Panc1 (cell line): ENCODE measurements at regions not wholly inside any gene's neighbourhood (a gene's known extent, or its start where the extent isn't known, plus 50 kb on each side); places are given as distances from the start of the nearest gene placed in this dataset.

Experiments
- POLR2AphosphoS5 ChIP-seq: IDR thresholded peaks from 2 replicates; pipeline ENCODE4 v1.6.1; 2012; ENCODE audit warnings: mild to moderate bottlenecking, low read depth, low read length, moderate library complexity
- TF ChIP-seq, protein P1 (sequence below): fragments of 450-650 bp; IDR thresholded peaks from 2 replicates; pipeline ENCODE4 v1.5.1; 2017; ENCODE audit warnings: mild to moderate bottlenecking
- TF ChIP-seq, protein P2 (sequence below), 2 experiments: IDR thresholded peaks; 2 replicates each; pipeline ENCODE4 v1.6.1; 2011 to 2012; ENCODE audit warnings: low read depth in 2 of 2, control low read depth in 1 of 2, low read length in 1 of 2, mild to moderate bottlenecking in 1 of 2, moderate library complexity in 1 of 2; ENCODE audit not compliant: insufficient read depth in 1 of 2

DNA sequence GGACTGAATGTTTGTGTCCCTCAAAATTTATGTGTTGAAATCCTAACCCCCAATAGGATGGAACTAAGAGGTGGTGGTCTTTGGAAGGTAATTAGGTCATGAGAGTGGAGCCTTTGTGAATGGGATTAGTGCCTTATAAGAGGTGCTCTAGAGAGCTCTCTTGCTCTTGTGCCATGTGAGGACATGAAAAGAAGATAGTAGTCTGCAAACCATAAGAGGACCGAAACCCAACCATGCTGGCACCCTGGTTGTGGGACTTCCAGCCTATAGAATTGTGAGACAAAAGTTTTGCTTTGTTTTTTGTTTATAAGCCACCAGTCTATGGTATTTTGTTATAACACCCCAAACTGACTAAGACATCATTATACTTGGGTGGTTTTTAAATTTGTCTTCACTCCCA, 417.1 kb downstream of the ANKRD50 start:
- TF ChIP-seq, protein P1, sequence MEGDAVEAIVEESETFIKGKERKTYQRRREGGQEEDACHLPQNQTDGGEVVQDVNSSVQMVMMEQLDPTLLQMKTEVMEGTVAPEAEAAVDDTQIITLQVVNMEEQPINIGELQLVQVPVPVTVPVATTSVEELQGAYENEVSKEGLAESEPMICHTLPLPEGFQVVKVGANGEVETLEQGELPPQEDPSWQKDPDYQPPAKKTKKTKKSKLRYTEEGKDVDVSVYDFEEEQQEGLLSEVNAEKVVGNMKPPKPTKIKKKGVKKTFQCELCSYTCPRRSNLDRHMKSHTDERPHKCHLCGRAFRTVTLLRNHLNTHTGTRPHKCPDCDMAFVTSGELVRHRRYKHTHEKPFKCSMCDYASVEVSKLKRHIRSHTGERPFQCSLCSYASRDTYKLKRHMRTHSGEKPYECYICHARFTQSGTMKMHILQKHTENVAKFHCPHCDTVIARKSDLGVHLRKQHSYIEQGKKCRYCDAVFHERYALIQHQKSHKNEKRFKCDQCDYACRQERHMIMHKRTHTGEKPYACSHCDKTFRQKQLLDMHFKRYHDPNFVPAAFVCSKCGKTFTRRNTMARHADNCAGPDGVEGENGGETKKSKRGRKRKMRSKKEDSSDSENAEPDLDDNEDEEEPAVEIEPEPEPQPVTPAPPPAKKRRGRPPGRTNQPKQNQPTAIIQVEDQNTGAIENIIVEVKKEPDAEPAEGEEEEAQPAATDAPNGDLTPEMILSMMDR: no peak
- no peak for TF ChIP-seq POLR2AphosphoS5
- TF ChIP-seq, protein P2, sequence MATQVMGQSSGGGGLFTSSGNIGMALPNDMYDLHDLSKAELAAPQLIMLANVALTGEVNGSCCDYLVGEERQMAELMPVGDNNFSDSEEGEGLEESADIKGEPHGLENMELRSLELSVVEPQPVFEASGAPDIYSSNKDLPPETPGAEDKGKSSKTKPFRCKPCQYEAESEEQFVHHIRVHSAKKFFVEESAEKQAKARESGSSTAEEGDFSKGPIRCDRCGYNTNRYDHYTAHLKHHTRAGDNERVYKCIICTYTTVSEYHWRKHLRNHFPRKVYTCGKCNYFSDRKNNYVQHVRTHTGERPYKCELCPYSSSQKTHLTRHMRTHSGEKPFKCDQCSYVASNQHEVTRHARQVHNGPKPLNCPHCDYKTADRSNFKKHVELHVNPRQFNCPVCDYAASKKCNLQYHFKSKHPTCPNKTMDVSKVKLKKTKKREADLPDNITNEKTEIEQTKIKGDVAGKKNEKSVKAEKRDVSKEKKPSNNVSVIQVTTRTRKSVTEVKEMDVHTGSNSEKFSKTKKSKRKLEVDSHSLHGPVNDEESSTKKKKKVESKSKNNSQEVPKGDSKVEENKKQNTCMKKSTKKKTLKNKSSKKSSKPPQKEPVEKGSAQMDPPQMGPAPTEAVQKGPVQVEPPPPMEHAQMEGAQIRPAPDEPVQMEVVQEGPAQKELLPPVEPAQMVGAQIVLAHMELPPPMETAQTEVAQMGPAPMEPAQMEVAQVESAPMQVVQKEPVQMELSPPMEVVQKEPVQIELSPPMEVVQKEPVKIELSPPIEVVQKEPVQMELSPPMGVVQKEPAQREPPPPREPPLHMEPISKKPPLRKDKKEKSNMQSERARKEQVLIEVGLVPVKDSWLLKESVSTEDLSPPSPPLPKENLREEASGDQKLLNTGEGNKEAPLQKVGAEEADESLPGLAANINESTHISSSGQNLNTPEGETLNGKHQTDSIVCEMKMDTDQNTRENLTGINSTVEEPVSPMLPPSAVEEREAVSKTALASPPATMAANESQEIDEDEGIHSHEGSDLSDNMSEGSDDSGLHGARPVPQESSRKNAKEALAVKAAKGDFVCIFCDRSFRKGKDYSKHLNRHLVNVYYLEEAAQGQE (IDR thresholded peaks at IDR 0.05; ENCODE audit: insufficient read depth in 1 of 2, low read depth in 2 of 2, low read length in 1 of 2): no peak
